Tibial artery (tissue), 4 donors: ENCODE measurements at regions not wholly inside any gene's neighbourhood (a gene's known extent, or its start where the extent isn't known, plus 50 kb on each side); places are given as distances from the start of the nearest gene placed in this dataset.

ENCODE experiments used
- DNase-seq, 2 donors: peaks; one replicate each; pipeline ENCODE4 v3.0.0-alpha.2; 2019
- H3K27ac ChIP-seq, 2 donors: fragments of 200-600 bp; sonication (generic) in 1 of 2; 1 replicate in 1 of 2; 2 replicates in 1 of 2; pipeline ENCODE4 v1.5.1; 2018 to 2019; ENCODE audit warnings: mild to moderate bottlenecking in 1 of 2
- H3K27me3 ChIP-seq, 2 donors: fragments of 200-600 bp; sonication (generic) in 1 of 2; one replicate each; pipeline versions ENCODE4 v1.5.1 to v1.6.0; 2016 to 2019
- H3K36me3 ChIP-seq, 3 donors: fragments of 200-600 bp; sonication (generic) in 2 of 3; one replicate each; pipeline ENCODE4 v1.5.1; 2016 to 2019; ENCODE audit warnings: mild to moderate bottlenecking in 2 of 3
- H3K4me1 ChIP-seq, 4 donors: fragments of 200-600 bp; sonication (generic) in 2 of 4; 1 replicate in 3 of 4; 2 replicates in 1 of 4; pipeline ENCODE4 v1.5.1; 2016 to 2019
- H3K4me3 ChIP-seq, 2 donors: fragments of 200-600 bp; sonication (generic) in 1 of 2; 1 replicate in 1 of 2; 2 replicates in 1 of 2; pipeline ENCODE4 v1.5.1; 2018 to 2019; ENCODE audit warnings: mild to moderate bottlenecking in 2 of 2
- H3K9me3 ChIP-seq, 3 donors: fragments of 200-600 bp; sonication (generic) in 1 of 3; one replicate each; pipeline ENCODE4 v1.5.1; 2016 to 2019
- intact Hi-C: fragments of 100-400 bp; cut with DNase I; formaldehyde crosslinking; loops from one replicate; pipeline ENCODE4 v1.15.0; 2023; ENCODE audit warnings: low total_unique reads
- TF ChIP-seq, protein P1 (sequence below), 2 experiments: fragments of 200-600 bp in 1 of 2; fragments of 450-650 bp in 1 of 2; IDR thresholded peaks; one replicate each; pipeline ENCODE4 v1.5.1; 2017 to 2019; ENCODE audit warnings: antibody characterized with exemption in 2 of 2, mild to moderate bottlenecking in 1 of 2, moderate library complexity in 1 of 2

DNA sequence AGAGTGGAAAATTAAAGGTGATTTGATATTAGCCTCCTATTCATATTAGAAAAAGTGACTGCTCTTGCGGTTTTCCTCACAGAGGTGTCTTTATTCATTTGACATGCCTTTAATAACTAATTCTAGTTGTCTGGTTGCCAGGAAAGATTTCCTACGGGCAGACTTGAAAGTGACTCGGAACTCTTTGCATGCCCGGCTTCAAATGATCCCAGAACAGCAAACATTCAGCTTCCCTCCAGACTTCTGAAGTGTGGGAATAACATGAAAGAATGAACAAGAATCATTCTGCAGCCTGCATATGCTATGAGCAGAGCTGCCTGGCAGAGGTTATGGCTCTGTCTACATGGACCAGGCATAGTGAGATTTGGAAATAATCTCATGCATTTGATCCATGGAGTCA lies 89.6 kb upstream of the PKDCC start:
- Histone ChIP-seq H3K27me3 (no peaks in the 10 kb centered on the region), H3K4me1 (peaks cover 0 to 24% (median 4%) of the 10 kb centered on the region in 4 donors), H3K9me3 (no peaks in the 10 kb centered on the region), H3K36me3 (no peaks in the 10 kb centered on the region), H3K4me3 (no peak overlapping the region), H3K27ac (no peak overlapping the region)
- no peak for DNase-seq
- intact Hi-C loops = no loop called here
- TF ChIP-seq, protein P1, sequence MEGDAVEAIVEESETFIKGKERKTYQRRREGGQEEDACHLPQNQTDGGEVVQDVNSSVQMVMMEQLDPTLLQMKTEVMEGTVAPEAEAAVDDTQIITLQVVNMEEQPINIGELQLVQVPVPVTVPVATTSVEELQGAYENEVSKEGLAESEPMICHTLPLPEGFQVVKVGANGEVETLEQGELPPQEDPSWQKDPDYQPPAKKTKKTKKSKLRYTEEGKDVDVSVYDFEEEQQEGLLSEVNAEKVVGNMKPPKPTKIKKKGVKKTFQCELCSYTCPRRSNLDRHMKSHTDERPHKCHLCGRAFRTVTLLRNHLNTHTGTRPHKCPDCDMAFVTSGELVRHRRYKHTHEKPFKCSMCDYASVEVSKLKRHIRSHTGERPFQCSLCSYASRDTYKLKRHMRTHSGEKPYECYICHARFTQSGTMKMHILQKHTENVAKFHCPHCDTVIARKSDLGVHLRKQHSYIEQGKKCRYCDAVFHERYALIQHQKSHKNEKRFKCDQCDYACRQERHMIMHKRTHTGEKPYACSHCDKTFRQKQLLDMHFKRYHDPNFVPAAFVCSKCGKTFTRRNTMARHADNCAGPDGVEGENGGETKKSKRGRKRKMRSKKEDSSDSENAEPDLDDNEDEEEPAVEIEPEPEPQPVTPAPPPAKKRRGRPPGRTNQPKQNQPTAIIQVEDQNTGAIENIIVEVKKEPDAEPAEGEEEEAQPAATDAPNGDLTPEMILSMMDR (IDR thresholded peaks at IDR 0.05) = no peak

DNA sequence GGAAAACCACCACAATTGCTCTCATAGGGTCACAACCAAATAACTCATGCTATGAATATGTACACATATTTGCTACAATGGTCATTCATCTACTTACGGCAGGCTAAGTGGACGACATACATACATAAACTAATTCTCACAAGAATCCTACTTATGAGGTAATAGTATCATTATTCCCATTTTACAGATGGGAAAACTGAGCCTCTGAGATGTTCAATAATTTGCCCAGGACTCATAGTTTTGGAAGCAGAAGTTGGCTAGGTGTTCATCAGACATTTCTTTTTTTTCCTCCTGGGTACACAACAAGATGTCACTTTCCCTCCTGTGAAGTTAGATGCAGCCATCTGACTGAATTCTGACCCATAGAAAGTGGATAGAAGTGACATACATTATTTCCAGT lies 89.0 kb upstream of the PKDCC start:
- H3K9me3 ChIP-seq = no peaks in the 10 kb centered on the region
- H3K4me1 ChIP-seq = peaks cover 0 to 29% (median 8%) of the 10 kb centered on the region in 4 donors
- H3K36me3 ChIP-seq = no peaks in the 10 kb centered on the region
- H3K27ac ChIP-seq = no peak overlapping the region
- DNase-seq = no peak
- intact Hi-C loops = no loop called here
- TF ChIP-seq, protein P1 (IDR thresholded peaks at IDR 0.05) = no peak
- no peaks in the 10 kb centered on the region for H3K27me3 ChIP-seq
- H3K4me3 ChIP-seq = no peak overlapping the region

DNA sequence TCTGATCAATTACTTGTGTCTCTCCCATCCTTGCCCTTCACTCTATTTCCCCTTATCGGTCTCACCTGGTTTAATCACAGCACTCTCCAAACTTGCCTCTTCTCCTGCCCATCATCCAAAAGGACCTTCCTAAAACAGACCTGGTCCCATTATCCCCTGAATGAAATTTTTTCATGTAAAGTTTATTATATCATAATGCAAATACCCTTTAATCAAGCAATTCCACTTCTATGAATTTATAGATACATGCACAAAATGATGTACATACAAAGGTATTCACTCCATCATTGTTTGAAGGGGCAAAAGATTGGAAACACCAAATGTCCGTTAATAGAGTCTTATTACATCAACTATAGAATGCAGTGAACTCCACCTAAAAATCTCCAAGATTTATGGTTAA lies 88.1 kb upstream of the PKDCC start:
- no peak for DNase-seq
- no peaks in the 10 kb centered on the region for H3K9me3 ChIP-seq
- H3K36me3 ChIP-seq = no peaks in the 10 kb centered on the region
- TF ChIP-seq, protein P1 (IDR thresholded peaks at IDR 0.05) = no peak
- H3K27ac ChIP-seq = no peak overlapping the region
- H3K27me3 ChIP-seq = no peaks in the 10 kb centered on the region
- intact Hi-C loops = loop anchor here (10.0 kb wide), 1 partner anchor 45 kb away; no protein-coding TSS in a partner anchor
- peaks cover 0 to 39% (median 18%) of the 10 kb centered on the region in 4 donors for H3K4me1 ChIP-seq
- H3K4me3 ChIP-seq = no peak overlapping the region

DNA sequence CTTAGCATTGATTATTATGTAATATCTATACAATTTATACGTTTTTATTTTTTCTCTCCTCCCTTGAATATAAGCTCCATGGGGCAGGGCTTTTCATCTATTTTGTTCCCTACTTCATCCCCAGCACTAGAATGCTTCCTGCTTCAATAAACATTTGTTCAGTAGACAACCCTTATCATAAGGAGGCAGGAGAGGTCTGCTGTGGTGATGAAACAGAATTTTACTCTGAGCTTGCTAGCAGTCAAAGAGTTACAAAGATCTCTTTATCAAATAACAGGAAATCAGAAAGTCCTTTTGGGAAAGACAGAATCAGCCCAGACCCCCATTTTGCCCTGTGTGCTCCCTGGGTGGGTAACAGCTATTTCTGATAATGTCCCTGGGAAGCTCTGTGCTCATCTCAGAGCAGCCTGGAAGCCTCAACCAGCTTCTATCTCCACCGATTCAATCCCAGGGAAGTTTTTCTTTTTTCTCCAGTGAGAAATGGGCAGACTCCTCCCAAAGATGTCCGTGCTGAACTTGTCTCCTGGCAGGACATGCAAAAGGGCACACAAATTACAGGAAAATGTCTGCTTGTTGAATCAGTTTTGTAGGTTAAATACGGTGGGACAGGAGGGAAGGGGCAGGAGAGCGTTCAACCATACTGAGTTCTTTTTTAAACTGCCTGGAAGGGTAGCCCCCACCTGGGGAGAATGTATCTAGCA lies 84.7 kb upstream of the PKDCC start:
- DNase-seq = no peak
- Histone ChIP-seq H3K4me3 (no peak overlapping the region), H3K9me3 (no peaks in the 10 kb centered on the region), H3K36me3 (no peaks in the 10 kb centered on the region), H3K27me3 (no peaks in the 10 kb centered on the region), H3K4me1 (peaks cover 0 to 65% (median 49%) of the 10 kb centered on the region in 4 donors), H3K27ac (peak overlapping the region; percentile 79 to 81)
- intact Hi-C loops = loop anchor here (10.0 kb wide), 1 partner anchor 48 kb away; no protein-coding TSS in a partner anchor
- TF ChIP-seq, protein P1 (IDR thresholded peaks at IDR 0.05) = no peak

DNA sequence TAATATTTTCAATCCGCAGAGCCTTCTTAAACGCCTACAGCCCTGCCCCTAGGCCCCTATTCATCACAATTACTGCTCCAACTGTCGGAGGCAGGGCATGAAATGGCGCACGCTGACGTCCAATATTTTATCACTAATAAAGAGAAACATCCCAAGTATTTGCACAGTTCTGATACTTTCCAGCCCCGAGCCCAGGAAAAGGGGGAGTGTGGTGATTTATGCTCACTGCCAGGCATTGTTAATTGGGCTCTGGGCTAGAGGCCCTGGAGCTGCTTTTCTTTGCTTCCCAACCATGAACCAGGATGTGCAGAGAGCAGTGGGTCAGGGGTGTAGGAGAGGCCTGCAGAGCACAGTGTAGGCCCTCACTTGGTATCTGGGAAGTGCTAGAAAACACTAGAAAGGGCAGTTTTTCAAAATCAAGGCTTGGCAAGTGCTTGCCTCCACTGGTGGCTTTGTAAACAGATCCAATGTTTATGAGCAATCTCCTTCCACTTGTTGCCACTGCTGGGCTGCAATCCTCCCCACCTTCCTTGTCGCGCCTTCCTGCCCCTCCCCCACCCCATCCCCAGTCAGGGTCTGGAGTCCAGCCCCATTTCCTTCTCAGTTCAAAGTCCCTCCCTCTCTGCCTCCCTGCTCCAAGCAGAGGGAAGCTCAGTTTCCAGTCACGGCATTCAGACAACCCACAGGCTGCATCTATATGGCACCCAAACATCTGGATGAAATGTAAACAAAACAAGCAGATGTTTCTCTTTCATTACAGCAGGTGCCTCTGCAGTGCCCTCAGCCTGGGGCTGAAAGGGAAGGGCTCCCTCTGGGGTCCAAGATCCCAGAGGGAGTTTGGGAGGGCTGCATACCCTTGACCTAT lies 83.9 kb upstream of the PKDCC start:
- no peaks in the 10 kb centered on the region for H3K27me3 ChIP-seq
- intact Hi-C loops = loop anchor here (10.0 kb wide), 1 partner anchor 49 kb away; no protein-coding TSS in a partner anchor
- H3K9me3 ChIP-seq = no peaks in the 10 kb centered on the region
- peak overlapping the region; percentile 79 to 81 for H3K27ac ChIP-seq
- peak; percentile 61 to 79 for DNase-seq
- TF ChIP-seq, protein P1 (IDR thresholded peaks at IDR 0.05) = no peak
- peaks cover 0 to 65% (median 54%) of the 10 kb centered on the region in 4 donors for H3K4me1 ChIP-seq
- no peaks in the 10 kb centered on the region for H3K36me3 ChIP-seq
- H3K4me3 ChIP-seq = no peak overlapping the region
